Large intestine (tissue), 3 donors: ENCODE measurements at regions not wholly inside any gene's neighbourhood (a gene's known extent, or its start where the extent isn't known, plus 50 kb on each side); places are given as distances from the start of the nearest gene placed in this dataset.

Experiments
- DNase-seq, 2 donors: peaks; one replicate each; pipeline versions ENCODE4 v3.0.0 to v3.0.0-alpha.2; 2013
- H3K27ac ChIP-seq: one replicate; pipeline ENCODE4 v1.5.1; 2013; ENCODE audit warnings: low read length
- H3K27me3 ChIP-seq: 2 replicates; pipeline ENCODE4 v1.6.1; 2013; ENCODE audit warnings: low read length; ENCODE audit not compliant: control insufficient read depth, insufficient read depth
- H3K36me3 ChIP-seq: 2 replicates; pipeline ENCODE4 v1.6.1; 2013; ENCODE audit warnings: low read length; ENCODE audit not compliant: control insufficient read depth, insufficient read depth
- H3K4me1 ChIP-seq: one replicate; pipeline ENCODE4 v1.6.1; 2013; ENCODE audit warnings: low read length; ENCODE audit not compliant: control insufficient read depth, insufficient read depth
- H3K4me3 ChIP-seq: one replicate; pipeline ENCODE4 v1.5.1; 2013; ENCODE audit warnings: low read length
- H3K9me3 ChIP-seq: one replicate; pipeline ENCODE4 v1.6.1; 2013; ENCODE audit warnings: mild to moderate bottlenecking, low read depth, low read length, moderate library complexity; ENCODE audit not compliant: control insufficient read depth
- WGBS: methylation state at CpG from one replicate; pipeline ENCODE4 v1.1.5; 2013; ENCODE audit warnings: low lambda C conversion rate; ENCODE audit not compliant: insufficient coverage; 5-methylcytosine and 5-hydroxymethylcytosine counted together

DNA sequence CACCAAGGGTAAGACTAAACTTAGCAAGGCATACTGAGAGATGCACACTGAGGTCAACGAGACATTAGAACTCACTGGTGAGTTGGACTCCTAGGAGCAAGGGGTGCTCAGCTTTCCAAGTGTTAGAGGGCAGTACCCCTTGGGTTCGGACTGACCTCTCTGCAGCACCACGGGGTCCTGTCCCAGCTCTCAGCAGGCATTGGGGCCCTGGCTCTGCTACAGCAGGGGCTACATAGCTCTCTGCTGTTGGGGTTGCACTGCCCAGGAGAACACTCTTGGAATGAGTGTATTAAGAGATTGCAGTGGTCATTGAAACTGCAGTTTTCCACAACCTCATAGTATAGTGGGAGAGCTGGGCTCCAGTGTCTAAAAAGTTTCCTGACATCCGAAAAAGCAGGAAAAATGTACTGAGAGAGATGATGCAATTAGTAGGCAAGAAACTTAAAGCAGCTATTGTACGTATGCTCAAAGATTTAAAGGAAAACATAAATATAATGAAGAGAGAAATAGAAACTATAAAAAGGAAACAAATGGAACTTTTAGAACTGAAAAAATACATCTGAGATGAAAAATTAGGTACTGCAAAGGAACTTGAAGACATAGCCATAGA is 132.5 kb upstream of the MAX start:
- Histone ChIP-seq H3K4me1 (peaks cover 53% of the 10 kb centered on the region), H3K4me3 (no peak overlapping the region), H3K36me3 (no peaks in the 10 kb centered on the region), H3K27me3 (no peaks in the 10 kb centered on the region), H3K27ac (no peak overlapping the region), H3K9me3 (no peaks in the 10 kb centered on the region)
- 93% methylated on average over 2 of the region's 5 CpGs for WGBS
- DNase-seq: no peak

DNA sequence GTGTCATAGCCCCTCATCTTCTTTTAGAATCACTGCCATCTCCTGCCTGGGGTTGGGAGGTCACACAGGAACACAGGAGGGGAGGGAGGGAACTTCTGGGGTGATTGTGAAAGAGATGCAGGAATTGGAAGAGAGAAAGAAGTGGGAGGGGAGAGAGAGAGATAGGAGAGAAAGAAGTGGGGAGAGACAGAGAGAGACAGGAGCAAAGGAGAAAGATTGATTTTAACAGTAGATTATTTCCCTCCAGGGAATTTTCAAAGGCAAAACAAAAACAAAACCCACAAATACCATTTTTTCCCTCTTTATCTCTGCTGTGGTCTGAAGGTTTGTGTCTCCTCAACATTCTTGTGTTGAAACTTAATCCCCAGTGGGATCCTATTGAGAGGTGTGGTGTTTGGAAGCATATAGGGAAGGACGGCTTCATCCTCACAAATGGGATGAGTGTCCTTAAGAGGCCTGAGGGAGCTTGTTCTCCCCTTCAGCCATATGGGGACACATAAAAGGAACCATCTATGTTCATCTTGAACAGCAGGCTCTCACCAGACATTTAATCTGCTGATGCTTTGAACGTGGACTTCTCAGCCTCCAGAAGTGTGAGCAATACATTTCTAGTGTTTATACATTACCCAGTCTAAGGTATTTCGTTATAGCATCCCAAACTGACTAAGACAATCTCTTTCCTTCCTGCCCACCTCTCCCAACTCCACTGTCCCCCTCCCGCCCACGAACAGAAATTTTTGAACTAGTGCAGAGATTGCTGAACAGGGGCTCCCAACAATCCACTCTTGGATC is 134.9 kb upstream of the MAX start:
- Histone ChIP-seq H3K27me3 (no peaks in the 10 kb centered on the region), H3K27ac (peak overlapping the region; percentile 86)
- WGBS: no CpG with 5 or more reads among the region's 5 CpGs

DNA sequence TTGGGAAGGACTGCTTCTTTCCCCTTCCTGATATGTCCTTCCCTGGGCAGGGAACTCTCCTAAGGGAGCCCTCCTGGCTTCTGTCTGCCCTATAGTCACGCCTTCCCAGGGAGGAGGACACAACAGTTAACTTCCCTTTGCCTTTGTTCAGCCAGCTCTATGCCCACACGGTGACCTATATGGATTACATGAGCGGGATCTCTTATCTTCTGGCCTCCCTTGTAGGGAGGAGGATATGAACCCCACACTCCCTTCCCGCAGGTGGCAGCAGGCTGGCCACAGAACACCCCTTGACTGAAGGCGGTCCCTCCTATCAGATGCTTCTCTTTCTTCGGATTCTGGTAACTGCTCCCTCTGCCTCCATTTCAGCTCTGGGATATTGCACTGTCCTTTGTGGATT is 135.6 kb upstream of the MAX start:
- H3K9me3 ChIP-seq: no peaks in the 10 kb centered on the region

More for the DNA sequence above, 134.9 kb upstream of the MAX start:
- DNase-seq: peak in 1 of 2 donors; percentile 34
- H3K4me1 ChIP-seq: peaks cover 37% of the 10 kb centered on the region
- no peaks in the 10 kb centered on the region for H3K9me3 ChIP-seq
- H3K36me3 ChIP-seq: no peaks in the 10 kb centered on the region
- no peak overlapping the region for H3K4me3 ChIP-seq

DNA sequence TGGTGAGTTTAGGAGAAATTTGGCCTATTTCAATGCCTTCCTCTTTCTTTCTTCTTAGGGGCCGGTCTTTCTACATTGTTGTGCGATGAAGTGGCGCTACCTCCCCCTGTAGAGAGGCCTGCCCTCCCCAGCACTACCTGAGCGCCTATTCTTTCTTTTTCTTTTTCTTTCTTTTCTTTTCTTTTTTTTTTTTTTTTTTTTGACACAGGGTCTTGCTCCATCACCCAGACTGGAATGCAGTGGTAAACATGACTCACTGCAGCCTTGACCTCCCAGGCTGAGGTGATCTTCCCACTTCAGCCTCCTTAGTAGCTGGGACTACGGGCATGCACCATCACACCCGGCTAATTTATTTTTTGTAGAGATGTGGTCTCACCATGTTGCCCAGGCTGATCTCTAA is 136.1 kb upstream of the MAX start:
- DNase-seq: peak in 1 of 2 donors; percentile 42
- Histone ChIP-seq H3K27me3 (no peaks in the 10 kb centered on the region), H3K36me3 (no peaks in the 10 kb centered on the region), H3K9me3 (no peaks in the 10 kb centered on the region), H3K27ac (peak overlapping the region; percentile 86), H3K4me3 (no peak overlapping the region), H3K4me1 (peaks cover 47% of the 10 kb centered on the region)
- 100% methylated on average over 3 of the region's 6 CpGs for WGBS

More for the DNA sequence above, 135.6 kb upstream of the MAX start:
- Histone ChIP-seq H3K4me1 (peaks cover 42% of the 10 kb centered on the region), H3K36me3 (no peaks in the 10 kb centered on the region), H3K4me3 (no peak overlapping the region), H3K27me3 (no peaks in the 10 kb centered on the region), H3K27ac (peak overlapping the region; percentile 86)
- DNase-seq: peak in 1 of 2 donors; percentile 63
- WGBS: no CpG with 5 or more reads among the region's 6 CpGs

DNA sequence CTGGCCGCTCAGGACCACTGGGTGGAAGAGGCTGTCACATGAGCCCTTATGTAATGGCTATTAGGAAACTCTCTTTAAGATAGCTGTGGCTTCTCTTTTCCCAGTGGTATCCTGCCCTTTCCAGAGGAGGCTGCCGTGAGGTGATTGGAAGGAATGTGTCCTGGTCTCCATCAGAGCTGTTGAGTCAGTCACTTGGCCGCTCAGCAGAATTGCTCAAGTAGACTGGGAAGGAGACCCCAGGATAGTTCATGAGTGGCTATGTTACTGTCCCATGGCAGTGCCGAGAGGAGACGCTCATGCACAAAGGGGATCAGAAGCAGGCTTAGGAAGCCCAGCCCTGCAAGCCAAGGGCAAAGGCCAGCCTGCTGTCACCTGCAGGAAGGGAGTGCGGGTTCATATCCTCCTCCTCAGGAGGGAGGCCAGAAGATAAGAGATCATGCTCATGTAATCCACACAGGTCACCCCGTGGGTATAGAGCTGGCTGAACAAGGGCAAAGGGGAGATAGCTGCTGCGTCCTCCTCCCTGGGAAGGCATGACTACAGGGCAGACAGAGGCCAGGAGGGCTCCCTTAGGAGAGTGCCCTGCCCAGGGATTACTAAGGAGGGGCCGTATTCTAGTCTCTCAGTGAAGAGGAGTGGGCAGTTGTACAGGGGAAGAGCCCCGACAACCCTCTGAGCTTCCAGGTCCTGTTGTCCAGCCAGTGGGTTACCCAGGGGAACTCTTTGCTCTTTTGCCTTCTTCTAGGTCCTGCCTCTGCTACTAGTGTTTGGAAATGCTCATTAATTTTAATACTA is 137.0 kb upstream of the MAX start:
- H3K9me3 ChIP-seq: peaks cover 2% of the 10 kb centered on the region
- H3K27me3 ChIP-seq: no peaks in the 10 kb centered on the region
- H3K4me3 ChIP-seq: no peak overlapping the region
- H3K36me3 ChIP-seq: no peaks in the 10 kb centered on the region
- H3K27ac ChIP-seq: peak overlapping the region; percentile 86
- WGBS: no CpG with 5 or more reads among the region's 10 CpGs
- peaks cover 56% of the 10 kb centered on the region for H3K4me1 ChIP-seq
- peak; percentile 84 to 95 for DNase-seq

DNA sequence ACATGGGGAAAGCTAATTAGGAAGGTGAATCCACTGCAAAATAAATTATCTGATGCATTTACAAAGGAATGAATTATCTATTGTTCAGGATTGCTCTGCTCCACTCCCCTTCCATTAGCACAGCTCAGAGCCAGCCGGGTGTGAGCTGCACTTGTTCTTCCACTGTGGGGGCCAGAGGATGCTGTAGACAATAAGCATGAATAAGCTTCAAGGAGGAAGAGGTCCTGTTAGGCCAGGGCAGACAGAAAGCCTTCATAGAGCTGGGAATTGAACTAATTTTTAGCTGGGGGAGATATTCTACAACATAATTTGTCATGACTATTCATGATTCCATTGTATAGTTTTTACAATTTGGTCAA is 137.6 kb upstream of the MAX start:
- H3K4me3 ChIP-seq: no peak overlapping the region
- peaks cover 60% of the 10 kb centered on the region for H3K4me1 ChIP-seq
- peaks cover 2% of the 10 kb centered on the region for H3K9me3 ChIP-seq
- no CpG with 5 or more reads among the region's 1 CpG for WGBS
- H3K27me3 ChIP-seq: no peaks in the 10 kb centered on the region
- H3K27ac ChIP-seq: peak overlapping the region; percentile 86
- H3K36me3 ChIP-seq: no peaks in the 10 kb centered on the region
- DNase-seq: no peak

DNA sequence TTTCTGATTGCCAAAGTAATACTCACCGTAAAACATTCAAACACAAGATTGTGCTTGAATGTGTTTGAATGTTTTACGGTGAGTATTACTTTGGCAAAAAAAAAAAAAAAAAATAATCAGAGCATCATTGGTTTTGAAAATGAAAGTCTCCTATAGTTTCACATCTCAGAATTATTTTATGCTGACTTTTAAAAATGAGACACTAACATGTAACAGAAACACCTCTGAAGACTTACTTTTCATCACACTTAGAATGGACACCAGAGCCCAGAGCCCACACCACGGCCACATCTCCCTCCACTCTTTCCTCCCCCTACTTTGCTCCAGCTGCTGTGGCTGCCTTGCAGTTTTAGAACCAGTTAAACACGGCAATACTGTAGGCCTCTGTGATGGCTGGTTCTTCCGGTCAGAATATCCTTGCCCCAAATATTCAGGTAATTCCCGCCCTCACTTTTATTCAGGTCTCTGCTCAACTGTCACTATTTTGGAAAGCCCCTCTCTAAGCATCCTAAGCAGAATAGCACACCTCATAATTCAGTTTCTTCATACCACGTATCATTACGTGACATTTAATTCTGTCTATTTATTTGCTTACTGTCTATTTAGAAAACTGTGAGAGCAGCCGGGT is 138.9 kb upstream of the MAX start:
- WGBS: 100% methylated on average over 3 of the region's 9 CpGs
- H3K4me3 ChIP-seq: no peak overlapping the region

DNA sequence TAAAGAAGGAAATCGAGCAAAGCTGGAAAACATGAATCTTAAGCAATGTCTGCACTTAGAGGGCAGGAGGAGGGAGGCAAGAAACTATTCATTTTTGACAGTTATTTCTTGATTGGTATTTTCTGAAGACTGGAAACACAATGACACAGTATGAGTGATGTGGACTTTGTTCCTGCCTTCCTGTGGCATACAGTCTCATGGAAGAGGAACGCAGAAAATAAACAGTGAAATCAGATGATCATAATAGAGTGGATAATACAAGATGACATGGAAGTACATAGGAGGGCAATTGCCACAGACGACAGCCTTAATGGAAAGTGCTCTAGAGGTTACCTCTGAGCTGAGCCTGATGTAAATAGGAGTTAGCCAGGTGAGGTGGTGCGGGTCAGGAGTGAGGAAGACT is 140.4 kb upstream of the MAX start:
- Histone ChIP-seq H3K4me3 (no peak overlapping the region), H3K27ac (peak overlapping the region; percentile 67), H3K36me3 (no peaks in the 10 kb centered on the region), H3K9me3 (peaks cover 2% of the 10 kb centered on the region), H3K4me1 (peaks cover 55% of the 10 kb centered on the region), H3K27me3 (no peaks in the 10 kb centered on the region)
- WGBS: no CpG with 5 or more reads among the region's 4 CpGs
- peak; percentile 74 to 85 for DNase-seq

More for the DNA sequence above, 138.9 kb upstream of the MAX start:
- no peaks in the 10 kb centered on the region for H3K36me3 ChIP-seq
- peaks cover 2% of the 10 kb centered on the region for H3K9me3 ChIP-seq
- H3K27me3 ChIP-seq: no peaks in the 10 kb centered on the region
- no peak for DNase-seq
- H3K27ac ChIP-seq: peak overlapping the region; percentile 54
- peaks cover 68% of the 10 kb centered on the region for H3K4me1 ChIP-seq

DNA sequence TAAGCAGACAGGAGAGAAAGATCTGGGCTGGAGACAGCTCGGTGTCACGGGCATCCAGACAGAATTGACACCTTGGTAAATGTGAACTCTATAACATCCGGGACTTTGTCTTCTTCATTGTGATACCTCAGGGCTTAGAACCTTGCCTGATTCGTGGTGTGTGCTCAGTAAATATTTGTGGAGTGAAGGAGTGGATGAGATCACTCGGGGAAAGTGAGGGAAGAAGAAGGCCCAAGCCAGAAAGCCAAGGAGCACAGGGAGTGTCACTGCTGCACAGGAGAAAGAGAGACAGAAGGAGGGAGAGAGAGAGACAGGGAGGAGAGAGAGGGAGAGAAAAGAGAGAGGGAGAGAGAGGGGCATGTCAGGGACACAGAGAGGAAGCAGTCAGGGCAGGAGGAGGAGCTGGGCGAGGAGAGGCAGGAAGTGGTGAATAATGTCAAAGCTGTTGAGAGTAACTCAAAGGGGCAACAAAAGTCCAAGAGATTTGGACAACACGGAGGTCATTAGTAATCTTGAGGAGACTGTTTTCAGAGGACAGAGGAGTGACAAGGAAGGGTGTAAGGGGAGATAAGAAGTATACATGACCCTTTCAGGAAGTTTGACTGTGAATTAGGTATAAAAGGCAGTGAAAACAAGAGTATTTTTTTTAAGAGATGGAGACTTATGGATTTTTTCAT is 141.6 kb upstream of the MAX start:
- peak in 1 of 2 donors; percentile 79 for DNase-seq
- Histone ChIP-seq H3K9me3 (peaks cover 2% of the 10 kb centered on the region), H3K27ac (peak overlapping the region; percentile 67), H3K4me3 (no peak overlapping the region), H3K4me1 (peaks cover 44% of the 10 kb centered on the region), H3K36me3 (no peaks in the 10 kb centered on the region), H3K27me3 (no peaks in the 10 kb centered on the region)
- 17% methylated on average over 1 of the region's 7 CpGs for WGBS
